Stimulated activated CD4-positive, alpha-beta T cell treated with anti-CD3 and anti-CD28 coated beads, Interleukin-12 subunit alpha, Interleukin-12 subunit beta, amount 100 ng/mL, for 4 hours (primary cell): ENCODE measurements at regions not wholly inside any gene's neighbourhood (a gene's known extent, or its start where the extent isn't known, plus 50 kb on each side); places are given as distances from the start of the nearest gene placed in this dataset.
"Not testable (repeated sequence)": the region's sequence is repeated elsewhere in the genome, so short reads cannot be mapped to it uniquely, and the experiment has no call there.

ENCODE experiments used
- DNase-seq: peaks from one replicate; pipeline ENCODE4 v3.0.0-alpha.2; 2020

DNA sequence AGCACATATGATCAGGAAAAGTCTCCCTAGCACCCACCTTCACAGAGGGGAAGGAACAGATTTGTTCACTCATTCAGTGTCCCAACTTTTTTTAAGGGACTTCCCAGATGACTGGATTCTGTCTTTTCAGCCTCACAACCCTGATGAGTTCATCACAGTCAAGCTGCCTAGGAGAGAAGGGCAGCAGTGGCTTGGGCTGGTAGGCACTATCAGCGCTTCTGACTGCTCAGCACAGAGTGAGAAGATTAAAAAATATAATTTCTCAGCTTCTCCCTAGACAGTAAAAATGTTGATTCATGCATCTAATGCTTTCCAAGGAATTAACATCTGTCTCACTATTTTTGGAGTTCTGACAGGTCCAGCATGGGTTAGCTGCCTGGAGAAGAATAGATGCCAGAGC, 328.2 kb downstream of the DTHD1 start:
- no peak for DNase-seq

- DNase-seq: no peak
Observed at GRCh38 chr4:36610628-36611027, 329.2 kb downstream of the DTHD1 start.

GRCh38 chr4:36613142-36613541, 331.7 kb downstream of the DTHD1 start:
- DNase-seq: not testable (repeated sequence)

GRCh38 chr4:36614011-36614410, 332.6 kb downstream of the DTHD1 start:
- DNase-seq: no peak

DNA sequence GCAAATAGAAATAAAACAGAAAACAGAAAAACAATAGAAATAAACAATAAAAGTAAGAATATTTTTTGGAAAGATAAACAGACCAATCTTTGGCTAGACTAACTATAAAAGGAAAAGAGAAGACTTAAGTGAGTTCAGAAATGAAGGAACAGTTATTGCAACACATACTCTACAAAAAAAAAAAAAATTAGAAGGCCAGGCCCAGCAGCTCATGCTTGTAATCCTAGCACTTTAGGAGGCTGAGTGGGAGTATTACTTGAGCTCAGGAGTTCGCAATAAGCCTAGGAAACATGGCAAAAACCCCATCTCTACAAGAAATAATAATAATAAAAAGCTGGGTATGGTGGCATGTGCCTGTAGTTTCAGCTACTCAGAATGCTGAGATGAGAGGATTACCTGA, 336.7 kb downstream of the DTHD1 start:
- DNase-seq: no peak

- no peak for DNase-seq
Observed at GRCh38 chr4:36624030-36624429, 342.6 kb downstream of the DTHD1 start.

DNA sequence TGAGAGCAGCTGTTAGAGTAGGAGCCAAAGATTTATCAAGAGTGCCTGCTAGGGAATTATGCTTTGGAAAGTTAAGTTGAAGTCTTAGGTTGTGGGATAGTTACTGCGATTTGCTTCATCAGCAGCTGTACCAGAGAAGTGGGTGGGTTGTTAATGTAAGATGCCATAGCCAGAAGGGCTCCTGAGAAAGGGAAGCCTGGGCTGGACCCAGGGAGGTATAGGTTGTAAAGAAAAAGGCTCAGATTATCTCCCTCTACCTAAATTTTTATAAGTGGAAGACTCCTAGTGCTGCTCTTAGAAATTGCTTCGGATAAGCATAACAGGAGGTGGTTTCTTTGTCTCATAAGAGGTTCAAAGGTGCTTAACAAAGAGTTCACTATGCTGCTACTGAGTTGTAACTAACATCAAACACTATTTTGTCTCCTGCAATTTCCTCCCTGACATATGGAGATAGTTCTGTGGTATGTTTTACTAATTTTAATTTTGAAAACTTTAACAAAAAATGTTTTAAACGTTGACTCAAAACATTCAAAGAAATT, 356.9 kb downstream of the DTHD1 start:
- DNase-seq: no peak

DNA sequence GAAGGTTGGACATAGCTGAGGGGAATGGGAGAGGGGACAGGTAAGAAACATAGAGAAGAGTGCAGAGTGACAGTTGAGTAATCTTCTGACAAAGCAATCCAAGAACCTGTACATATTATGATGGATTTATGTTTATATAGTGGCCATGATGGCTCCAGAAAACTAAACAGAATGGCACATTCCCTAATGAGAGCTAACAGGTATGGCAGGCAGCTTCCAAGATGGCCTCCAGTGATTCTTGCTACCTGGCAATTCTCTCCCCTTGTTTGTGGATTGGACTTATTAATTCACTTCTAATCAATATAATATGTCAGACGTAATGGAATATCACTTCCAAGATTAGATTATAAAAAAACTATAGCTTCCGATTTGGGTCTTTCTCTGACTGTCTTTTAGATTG, 359.5 kb downstream of the DTHD1 start:
- DNase-seq: no peak

- DNase-seq: no peak
Observed at GRCh38 chr4:36651253-36651652, 369.8 kb downstream of the DTHD1 start.

DNA sequence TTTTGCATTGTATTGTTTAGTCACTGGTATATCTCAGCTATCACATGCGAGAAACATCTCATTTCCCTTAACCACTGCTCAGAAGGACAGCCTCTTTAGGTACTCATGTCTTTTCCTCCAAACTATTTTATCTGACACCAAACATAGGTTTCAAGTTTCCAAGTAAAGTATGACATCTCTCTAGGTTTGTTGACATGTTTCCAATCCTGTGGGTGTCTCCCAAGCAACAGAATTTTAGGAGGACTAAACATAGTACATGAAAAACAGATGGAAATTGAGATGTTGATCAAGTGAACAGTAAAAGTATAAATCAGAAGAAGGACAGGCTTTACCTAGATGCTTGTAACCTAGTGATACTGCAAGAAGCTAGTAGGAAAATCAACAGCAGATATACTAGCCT, 371.4 kb downstream of the DTHD1 start:
- DNase-seq: no peak

- DNase-seq: no peak
Observed at GRCh38 chr4:36665985-36666527, 384.6 kb downstream of the DTHD1 start.

DNA sequence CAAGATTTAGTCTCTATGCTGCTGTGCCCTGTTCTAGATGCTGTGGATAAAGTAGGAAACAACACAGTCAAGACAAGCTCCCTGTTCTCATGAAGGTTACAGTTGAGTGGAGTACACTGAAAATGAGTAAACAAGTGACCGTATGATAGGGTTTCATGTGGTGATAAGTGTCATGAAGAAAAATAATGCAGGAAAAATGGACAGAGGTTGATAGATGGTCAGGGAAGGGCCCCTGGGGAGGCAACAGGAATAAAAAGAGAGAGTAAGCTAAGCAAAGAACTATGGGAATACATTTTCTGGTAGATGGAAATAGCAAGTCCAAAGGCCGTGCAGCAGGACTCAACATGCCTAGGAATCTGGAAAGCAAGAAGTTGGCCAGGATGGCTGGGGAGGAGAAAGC, 394.0 kb downstream of the DTHD1 start:
- DNase-seq: no peak

- DNase-seq: no peak
Observed at GRCh38 chr4:36676139-36677050, 395.0 kb downstream of the DTHD1 start.

- DNase-seq: no peak
Observed at GRCh38 chr4:36677112-36677511, 395.7 kb downstream of the DTHD1 start.

GRCh38 chr4:36677874-36678273, 396.5 kb downstream of the DTHD1 start:
- DNase-seq: no peak

GRCh38 chr4:36687681-36688080, 406.3 kb downstream of the DTHD1 start:
- DNase-seq: no peak

DNA sequence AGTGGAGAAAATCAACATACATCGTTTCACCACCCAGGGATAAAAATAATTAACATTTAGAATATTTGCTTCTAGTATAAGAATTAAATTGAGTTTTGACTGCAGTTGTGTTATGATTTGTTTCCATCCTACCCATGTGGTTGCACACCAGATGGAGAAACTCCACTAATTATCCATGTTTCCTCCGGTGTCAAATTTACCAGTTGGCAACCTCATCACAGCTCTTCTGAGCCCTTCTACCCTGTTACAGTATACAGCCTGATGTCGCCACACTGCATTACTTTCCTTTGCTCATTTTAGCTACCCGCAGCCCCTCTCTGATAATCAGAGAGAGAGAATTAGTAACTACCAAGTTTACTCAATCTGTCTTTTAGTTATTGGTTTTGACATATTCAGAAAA, 411.2 kb downstream of the DTHD1 start:
- DNase-seq: no peak

DNA sequence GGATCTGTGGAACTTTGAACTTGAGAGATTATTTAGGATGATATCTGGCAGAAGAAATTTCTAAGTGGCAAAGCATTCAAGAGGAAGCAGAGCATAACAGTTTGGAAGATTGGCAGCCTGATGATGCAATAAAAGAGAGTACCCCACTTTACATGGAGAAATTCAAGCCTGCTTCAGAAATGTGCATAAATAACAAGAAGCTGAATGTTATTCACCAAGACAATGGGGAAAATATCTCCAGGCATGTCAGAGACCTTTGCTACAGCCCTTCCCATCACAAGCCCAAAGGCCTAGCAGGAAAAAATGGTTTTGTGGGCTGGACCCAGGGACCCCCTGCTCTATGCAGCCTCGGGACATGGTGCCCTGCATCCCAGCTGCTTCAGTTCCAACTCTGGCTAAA, 420.8 kb downstream of the DTHD1 start:
- no peak for DNase-seq

- DNase-seq: no peak
Observed at GRCh38 chr4:36704289-36704688, 422.9 kb downstream of the DTHD1 start.

DNA sequence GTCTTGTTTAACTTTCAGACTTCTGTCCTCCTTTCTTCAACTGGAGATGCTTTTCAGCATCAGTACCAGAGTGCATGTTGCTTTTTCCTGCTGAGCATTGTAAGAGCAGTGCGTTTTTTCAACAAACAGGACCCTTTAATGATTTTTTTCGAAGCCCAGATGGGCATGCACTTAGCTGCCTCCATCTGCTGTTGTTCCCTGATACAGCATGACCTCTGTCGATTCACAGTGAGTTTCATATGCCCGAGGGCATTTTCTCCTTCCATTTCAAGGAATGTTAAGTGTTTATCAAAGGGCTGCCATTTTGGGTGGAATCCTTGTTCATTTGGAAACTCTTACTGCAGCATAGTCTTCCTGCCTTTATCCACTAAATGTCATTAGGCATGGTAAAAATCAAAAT, 428.6 kb downstream of the DTHD1 start:
- DNase-seq: no peak

DNA sequence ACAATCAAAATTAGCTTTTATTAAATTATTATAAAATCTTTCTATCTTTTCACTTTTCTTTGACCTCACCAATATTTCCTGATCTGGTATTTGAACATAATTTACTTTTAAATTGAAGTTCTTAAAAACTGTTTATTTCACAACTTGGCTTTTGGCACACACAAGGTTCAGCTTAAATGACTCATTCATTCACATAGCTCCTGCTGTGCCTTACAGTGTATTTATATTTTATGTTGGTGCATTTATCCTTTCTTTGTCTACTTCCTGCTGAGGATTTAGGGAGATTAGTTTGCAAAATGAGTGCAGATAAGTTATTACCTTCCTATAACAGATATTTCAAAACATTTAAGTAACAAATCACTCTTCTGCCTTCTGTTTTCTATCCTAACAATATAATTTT, 430.6 kb downstream of the DTHD1 start:
- no peak for DNase-seq

DNA sequence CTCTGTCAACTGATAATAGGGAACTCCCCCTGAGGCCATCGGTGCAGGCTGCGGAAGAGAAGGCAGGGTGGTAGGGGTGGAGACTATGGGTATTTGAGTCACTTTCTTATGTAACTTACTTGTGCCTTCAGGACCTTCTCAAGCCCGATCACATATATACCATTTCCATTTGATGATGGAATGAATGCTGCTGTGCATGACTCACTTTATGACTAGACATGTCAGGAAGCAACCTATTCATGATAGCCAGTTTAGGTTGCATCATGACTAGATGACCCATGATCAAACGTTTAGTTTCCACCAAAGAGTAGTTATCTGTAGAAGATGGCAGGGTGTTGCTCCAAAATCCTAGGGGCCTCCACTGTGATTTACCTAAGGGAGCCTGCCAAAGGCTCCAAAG, 435.5 kb downstream of the DTHD1 start:
- no peak for DNase-seq

- DNase-seq: no peak
Observed at GRCh38 chr4:36719425-36719824, 438.0 kb downstream of the DTHD1 start.

- DNase-seq: no peak
Observed at GRCh38 chr4:36722986-36723385, 441.6 kb downstream of the DTHD1 start.

DNA sequence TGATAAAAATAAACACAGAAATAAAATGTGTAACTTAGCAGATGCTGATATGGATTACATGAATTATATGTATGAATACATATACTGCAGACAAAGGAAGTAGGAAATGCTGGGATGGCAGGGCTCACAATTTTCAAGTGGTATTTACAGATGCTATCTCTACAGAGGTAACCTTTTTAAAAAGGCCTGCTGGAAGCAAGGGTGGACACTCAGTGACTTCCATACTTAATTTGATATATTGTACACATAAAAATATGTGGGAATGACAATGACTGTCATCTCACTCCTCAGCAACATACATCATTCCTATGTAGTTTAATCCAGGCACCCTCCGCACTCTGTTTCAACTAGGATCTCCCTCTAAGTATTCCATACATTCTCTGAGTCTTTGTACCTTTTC, 452.9 kb downstream of the DTHD1 start:
- no peak for DNase-seq
